Testis (tissue), 2 donors: ENCODE measurements at regions not wholly inside any gene's neighbourhood (a gene's known extent, or its start where the extent isn't known, plus 50 kb on each side); places are given as distances from the start of the nearest gene placed in this dataset.

Experiments used
- POLR2A ChIP-seq: fragments of 450-650 bp; IDR thresholded peaks from one replicate; pipeline ENCODE4 v1.6.1; 2017; ENCODE audit warnings: antibody characterized with exemption, mild to moderate bottlenecking, moderate library complexity
- TF ChIP-seq, protein P1 (sequence below), 3 experiments: fragments of 450-650 bp in 2 of 3; fragments of 200-600 bp in 1 of 3; sonication (generic) in 1 of 3; IDR thresholded peaks; one replicate each; pipeline ENCODE4 v1.5.1; 2016 to 2019; ENCODE audit warnings: antibody characterized with exemption in 3 of 3, mild to moderate bottlenecking in 2 of 3, moderate library complexity in 1 of 3

- TF ChIP-seq, protein P1, sequence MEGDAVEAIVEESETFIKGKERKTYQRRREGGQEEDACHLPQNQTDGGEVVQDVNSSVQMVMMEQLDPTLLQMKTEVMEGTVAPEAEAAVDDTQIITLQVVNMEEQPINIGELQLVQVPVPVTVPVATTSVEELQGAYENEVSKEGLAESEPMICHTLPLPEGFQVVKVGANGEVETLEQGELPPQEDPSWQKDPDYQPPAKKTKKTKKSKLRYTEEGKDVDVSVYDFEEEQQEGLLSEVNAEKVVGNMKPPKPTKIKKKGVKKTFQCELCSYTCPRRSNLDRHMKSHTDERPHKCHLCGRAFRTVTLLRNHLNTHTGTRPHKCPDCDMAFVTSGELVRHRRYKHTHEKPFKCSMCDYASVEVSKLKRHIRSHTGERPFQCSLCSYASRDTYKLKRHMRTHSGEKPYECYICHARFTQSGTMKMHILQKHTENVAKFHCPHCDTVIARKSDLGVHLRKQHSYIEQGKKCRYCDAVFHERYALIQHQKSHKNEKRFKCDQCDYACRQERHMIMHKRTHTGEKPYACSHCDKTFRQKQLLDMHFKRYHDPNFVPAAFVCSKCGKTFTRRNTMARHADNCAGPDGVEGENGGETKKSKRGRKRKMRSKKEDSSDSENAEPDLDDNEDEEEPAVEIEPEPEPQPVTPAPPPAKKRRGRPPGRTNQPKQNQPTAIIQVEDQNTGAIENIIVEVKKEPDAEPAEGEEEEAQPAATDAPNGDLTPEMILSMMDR (IDR thresholded peaks at IDR 0.05) = no peak
- no peak for TF ChIP-seq POLR2A
Observed at GRCh38 chr3:26799679-26800317, 177.2 kb downstream of the LRRC3B start.
